Esophagus muscularis mucosa (tissue), 3 donors: ENCODE measurements at regions not wholly inside any gene's neighbourhood (a gene's known extent, or its start where the extent isn't known, plus 50 kb on each side); places are given as distances from the start of the nearest gene placed in this dataset.

Source experiments
- POLR2A ChIP-seq: fragments of 450-650 bp; IDR thresholded peaks from one replicate; pipeline ENCODE4 v1.6.1; 2017; ENCODE audit warnings: antibody characterized with exemption, moderate library complexity, mild to moderate bottlenecking, low read depth
- POLR2AphosphoS5 ChIP-seq, 2 donors: sonication (generic); formaldehyde crosslinking; IDR thresholded peaks; one replicate each; pipeline ENCODE4 v1.6.1; 2017; ENCODE audit warnings: antibody characterized with exemption in 2 of 2
- TF ChIP-seq, protein P1 (sequence below), 3 experiments: fragments of 200-600 bp in 2 of 3; fragments of 450-650 bp in 1 of 3; sonication (generic) in 2 of 3; IDR thresholded peaks; one replicate each; pipeline ENCODE4 v1.5.1; 2017 to 2019; ENCODE audit warnings: antibody characterized with exemption in 3 of 3, mild to moderate bottlenecking in 2 of 3, moderate library complexity in 1 of 3

DNA sequence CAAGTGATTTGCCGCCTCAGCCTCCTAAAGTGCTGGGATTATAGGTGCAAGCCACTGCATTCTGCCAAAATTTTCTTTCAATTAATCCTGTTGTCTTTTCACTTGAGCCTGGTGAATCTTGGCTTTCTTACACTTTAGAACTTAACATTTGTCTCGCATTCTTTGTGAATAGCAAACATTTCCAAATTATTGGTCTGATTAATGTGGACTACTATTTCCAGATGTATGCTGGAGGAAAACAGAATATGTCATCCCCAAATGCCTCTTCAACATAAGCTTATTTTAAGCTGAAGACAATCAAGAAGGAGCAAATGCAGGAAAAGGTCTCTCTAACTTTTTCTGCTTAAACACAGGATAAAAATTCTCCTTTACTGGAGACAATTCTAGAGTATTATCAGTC lies 233.4 kb downstream of the PPP4R3C start:
- TF ChIP-seq, protein P1, sequence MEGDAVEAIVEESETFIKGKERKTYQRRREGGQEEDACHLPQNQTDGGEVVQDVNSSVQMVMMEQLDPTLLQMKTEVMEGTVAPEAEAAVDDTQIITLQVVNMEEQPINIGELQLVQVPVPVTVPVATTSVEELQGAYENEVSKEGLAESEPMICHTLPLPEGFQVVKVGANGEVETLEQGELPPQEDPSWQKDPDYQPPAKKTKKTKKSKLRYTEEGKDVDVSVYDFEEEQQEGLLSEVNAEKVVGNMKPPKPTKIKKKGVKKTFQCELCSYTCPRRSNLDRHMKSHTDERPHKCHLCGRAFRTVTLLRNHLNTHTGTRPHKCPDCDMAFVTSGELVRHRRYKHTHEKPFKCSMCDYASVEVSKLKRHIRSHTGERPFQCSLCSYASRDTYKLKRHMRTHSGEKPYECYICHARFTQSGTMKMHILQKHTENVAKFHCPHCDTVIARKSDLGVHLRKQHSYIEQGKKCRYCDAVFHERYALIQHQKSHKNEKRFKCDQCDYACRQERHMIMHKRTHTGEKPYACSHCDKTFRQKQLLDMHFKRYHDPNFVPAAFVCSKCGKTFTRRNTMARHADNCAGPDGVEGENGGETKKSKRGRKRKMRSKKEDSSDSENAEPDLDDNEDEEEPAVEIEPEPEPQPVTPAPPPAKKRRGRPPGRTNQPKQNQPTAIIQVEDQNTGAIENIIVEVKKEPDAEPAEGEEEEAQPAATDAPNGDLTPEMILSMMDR (IDR thresholded peaks at IDR 0.05) = no peak
- no peak for TF ChIP-seq POLR2A
- no peak for TF ChIP-seq POLR2AphosphoS5 (IDR thresholded peaks at IDR 0.05)
